GM19468 (cell line): ENCODE measurements at regions not wholly inside any gene's neighbourhood (a gene's known extent, or its start where the extent isn't known, plus 50 kb on each side); places are given as distances from the start of the nearest gene placed in this dataset.
"Not testable (repeated sequence)": the region's sequence is repeated elsewhere in the genome, so short reads cannot be mapped to it uniquely, and the experiment has no call there.

Source experiments
- ATAC-seq: cut with Tn5 transposase; IDR thresholded peaks from one replicate; pipeline ENCODE4 v1.9.1; 2021; ENCODE audit warnings: mild to moderate bottlenecking, moderate library complexity, moderate number of reproducible peaks; ENCODE audit not compliant: unreplicated experiment; ENCODE audit errors: extremely low read depth

DNA sequence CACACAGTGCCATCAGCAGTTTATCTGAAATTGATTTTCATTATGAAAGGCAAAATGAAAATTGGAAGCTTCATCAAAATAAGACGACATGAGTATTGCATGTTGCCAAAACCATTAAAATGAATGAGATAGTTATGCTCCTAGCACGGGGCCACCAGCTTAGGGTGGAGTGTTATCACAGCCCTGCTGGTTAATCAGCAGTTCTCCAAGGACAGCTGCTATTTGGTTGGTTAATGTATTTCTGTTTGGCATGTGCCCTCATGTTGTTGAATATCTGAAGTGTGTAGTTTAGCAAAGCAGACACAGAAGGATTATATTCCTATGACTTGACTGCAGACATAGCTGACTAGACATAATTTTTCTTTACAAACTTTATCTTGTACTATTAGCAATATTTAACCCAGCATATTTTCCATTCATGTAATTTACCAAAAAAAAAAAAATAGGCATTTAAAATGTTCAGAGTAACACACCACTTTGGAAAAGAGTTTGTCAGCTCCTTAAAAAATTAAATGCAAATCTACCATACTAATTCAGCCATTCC is 98.6 kb upstream of the PIK3R1 start:
- ATAC-seq, result no peak

DNA sequence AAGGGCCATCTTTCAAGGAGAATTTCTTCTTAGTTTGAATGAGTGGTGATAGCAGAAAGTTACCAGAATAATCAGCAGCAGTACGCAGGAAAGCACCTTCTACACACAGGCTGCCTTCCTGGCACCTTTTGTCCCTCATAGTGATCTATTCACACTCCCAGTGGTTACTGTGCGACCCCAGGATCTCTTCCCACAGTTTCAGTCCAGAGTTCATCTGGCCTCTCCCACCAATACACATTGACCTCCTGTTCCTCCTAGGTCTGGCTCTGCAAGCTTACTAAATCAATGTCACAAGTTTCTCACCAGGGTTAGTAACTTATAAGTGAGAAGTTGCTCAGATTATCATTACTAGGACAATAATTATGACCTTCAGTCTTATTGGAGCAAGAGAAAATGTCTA is 99.1 kb upstream of the PIK3R1 start:
- ATAC-seq, result no peak

DNA sequence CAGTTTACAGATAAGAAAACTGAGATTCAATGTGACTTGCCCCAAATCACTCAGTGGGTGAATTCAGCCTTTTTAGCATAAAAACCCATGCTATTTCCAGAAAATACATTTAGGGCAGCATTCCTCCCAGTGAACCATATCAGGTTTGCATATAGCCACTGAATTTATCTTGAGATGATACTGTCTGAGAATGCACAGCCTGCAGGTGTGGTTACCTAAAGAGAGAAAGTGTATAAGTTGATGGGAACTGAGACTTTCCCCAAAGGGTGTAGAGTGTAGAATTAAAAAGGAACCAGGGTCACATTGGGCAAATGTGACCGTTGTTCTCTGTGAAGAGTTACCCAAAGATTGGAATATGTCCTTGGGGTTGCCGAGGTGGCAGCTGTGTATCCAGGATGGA is 100.0 kb upstream of the PIK3R1 start:
- ATAC-seq, result no peak

DNA sequence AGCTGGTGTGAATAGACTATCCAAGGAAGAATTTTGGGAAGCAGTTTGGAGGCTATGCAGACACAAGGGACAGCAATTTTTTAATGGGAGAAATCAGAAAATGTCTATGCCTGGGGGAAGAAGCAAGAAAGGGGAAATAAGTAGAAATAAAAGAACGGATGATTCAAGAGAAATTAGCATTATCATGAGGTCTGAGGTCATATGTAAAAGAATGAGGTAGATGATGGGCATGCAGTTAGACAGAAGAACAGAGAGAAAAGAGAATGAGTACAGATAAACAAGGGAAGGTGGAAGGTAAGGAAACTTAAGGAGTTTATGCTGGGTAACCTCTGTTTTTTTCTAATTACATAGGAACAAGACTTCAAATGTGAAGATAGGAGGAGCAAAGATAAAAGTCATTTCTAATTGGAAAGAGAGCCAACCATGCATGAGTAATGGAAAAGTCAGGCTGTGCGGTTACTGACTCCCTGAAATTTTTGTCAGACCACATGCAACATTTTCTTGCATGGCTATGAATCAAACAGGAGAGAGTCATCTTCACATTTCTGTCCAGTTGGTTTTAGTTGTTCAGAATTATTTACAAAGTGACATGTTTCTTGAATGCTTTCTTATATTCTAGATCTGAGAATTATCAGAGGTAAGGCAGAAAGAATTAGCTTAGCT is 101.0 kb upstream of the PIK3R1 start:
- no peak for ATAC-seq

DNA sequence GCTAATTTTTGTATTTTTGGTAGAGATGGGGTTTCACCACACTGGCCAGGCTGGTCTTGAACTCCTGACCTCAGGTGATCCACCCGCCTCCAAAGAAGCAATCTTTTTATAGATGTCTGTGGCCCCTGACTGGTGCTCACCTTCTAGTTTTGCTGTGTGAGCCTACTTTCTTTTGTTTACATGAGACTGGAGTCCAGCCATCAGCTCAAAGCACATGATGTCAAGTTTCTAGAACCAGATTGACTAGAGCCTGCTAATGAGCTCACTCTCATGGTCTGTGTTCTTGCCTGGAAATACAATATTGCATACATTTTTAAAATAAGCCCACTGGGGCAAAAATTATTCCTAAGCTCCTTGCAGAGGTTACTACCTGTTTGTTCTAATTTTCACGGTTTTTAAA is 102.9 kb upstream of the PIK3R1 start:
- no peak for ATAC-seq

DNA sequence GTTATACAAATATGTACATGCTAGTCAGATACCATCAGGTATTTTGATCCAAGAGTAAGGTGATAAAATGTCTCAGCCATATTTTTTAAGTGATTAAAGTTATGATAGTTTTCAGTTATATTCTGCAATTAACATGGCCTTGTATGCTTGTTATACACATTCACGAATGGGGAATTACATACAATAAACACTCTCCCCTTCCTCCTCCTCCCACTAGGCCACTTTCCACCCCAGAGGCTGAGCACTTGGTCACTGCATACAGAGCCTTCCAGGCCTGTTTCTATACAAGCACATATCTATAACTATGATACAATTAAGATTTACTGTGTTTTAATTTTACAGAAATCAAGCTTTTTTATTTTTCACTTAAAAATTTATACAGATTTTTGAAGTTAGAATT is 104.7 kb upstream of the PIK3R1 start:
- no peak for ATAC-seq

DNA sequence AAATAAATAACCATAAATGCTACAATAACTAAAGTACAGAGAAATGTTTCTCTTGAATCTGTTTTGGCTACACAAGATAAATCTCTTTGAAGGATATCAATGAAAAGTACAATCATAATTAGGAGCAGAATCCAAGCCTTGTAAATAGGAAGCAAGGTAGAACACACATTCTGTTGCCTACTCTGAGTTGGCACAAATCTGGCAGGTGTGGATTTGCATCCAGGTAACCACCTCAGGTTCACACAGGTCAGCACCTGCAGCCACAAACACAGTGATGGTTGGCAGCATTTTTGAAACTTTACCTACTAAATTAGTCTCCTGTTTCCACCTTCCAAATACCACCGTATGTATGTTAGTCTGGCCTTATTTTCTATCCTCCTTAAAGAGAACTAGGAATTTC is 105.3 kb upstream of the PIK3R1 start:
- ATAC-seq, result no peak

DNA sequence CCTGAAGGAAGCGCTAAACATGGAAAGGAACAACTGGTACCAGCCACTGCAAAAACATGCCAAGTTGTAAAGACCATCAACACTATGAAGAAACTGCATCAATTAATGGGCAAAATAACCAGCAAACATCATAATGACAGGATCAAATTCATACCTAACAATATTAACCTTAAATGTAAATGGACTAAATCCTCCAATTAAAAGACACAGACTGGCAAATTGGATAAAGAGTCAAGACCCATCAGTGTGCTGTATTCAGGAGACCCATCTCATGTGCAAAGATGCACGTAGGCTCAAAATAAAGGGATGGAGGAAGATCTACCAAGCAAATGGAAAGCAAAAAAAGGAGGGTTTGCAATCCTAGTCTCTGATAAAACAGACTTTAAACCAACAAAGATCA is 111.3 kb upstream of the PIK3R1 start:
- ATAC-seq, result not testable (repeated sequence)

DNA sequence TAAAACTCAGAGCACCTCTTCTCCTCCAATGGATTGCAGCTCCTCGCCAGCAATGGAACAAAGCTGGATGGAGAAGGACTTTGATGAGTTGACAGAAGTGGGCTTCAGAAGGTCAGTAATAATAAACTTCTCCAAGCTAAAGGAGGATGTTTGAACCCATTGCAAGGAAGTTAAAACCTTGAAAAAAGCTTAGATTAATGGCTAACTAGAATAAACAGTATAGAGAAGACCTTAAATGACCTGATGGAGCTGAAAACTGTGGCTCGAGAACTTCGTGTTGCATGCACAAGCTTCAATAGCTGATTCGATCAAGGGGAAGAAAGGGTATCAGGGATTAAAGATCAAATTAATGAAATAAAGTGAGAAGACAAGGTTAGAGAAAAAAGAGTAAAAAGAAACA is 112.3 kb upstream of the PIK3R1 start:
- ATAC-seq, result not testable (repeated sequence)

DNA sequence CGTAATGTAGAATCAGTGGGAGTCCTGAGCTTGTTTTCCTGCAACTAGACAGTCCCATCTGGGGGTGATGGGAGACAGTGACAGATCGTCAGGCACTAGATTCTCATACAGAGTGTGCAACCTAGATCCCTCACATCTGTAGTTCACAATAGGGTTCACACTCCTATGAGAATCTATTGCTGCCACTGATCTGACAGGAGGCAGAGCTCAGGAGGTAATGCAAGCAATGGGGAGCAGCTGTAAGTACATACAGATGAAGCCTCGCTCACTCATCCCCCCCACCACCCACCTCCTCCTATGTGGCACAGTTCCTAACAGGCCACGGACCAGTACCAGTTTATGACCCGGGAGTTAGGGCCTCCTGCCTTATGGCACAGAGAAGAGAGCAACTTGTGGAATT is 116.2 kb upstream of the PIK3R1 start:
- no peak for ATAC-seq

DNA sequence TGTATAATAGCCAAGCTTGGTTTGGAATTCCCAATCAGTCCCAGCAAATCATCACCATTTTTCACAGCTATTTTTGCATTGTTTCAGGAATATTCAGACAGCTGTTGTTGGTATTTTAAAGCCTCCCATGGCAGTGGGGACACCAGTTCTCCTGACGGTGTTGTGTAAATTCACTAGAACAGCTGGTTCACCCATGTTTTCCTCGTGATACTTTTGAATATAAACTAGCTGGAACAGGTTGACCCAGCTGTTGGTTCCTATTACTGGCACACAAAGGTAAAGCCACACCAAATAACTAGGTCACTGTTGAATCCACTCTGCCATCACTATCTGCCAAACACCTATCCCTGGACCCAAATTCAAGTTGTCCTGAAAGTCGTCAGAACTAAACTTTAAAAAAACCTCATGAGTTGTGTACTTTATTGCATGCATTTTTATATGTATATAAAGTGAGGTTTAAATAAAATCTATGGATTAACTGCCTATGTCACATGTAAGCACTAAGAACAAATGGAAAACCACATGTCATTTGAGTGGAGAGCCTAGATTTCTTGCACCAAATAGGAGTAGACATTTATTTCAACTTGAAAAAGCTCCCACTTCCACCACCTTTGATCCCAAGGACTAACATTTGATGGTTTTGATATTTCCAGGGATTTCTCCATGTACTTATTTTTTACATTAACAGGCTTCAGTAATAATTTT is 121.9 kb upstream of the PIK3R1 start:
- ATAC-seq, result no peak

DNA sequence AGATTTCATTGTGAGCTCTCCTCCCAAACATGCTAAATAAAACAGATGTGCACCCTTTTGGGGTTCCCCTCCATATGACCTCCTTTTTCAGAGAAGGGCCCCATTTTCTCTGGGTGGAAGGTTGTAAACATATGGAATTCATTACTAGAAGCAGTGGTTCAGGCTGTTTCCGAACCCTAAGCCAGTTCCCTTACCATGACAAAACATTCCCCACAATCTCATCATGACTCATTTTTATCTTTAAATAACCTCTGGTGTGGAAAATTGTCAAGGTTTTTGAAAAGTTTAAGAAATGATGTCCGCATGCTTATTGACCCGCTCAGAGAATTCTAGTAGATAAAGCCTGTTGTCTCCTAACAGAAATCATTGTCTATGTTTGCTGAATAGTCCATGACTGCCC is 127.3 kb upstream of the PIK3R1 start:
- ATAC-seq, result no peak

DNA sequence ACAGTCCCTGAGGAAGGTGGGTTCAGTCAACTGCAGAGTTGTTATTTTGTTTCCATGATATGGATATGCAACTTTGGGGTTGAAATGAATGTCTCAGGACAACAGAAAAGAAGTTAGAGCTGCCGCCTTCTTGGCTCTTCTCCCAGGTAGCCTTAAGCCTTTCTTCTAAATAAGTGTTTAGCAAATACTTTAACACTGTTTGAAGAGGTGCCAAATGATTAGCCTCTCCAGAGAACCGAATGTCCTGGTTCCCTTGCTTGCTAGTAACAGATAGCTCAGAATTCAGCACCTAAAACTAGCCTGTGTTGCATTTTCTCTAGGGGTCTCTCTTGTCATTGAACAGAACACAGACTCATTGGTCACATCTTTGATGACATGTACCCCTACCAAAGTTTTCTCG is 127.7 kb upstream of the PIK3R1 start:
- no peak for ATAC-seq

DNA sequence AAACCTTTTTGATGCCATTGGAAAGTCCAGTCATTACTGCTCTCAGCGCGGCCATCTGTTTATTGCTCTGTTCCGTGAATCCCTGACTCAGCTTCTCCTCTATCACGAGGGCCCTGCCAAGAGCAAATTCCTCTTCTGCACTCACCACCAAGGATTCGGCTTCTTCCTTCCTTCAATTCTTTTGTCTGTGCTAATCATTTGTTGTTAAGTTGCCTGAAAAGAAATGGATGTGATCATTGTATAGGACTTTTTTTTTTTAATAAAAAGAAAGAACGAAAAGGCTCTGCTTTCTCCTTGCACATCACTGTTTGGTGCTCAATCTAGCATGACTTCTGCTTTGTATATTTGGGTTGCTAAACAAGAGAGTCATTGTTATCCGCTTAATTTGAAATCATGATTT is 128.7 kb upstream of the PIK3R1 start:
- no peak for ATAC-seq

DNA sequence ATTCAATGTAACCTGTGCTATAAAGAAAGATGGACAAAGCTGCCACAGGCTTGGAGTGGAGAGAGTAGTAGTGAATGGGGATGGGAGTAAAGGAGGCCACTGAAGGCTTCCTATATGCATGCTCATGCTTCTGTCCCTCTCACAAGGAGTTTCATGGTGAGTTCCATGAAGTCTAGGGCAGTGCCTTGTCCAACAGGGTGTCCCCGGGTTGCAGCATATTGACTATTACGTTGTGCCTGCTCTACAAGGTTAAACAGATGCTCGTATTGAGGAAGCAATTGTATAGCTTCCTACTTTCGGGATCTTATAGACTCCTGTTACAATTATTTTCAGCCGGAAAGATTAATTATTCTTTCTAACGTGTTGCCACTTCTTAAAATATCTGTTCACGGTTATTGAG is 129.1 kb upstream of the PIK3R1 start:
- no peak for ATAC-seq

DNA sequence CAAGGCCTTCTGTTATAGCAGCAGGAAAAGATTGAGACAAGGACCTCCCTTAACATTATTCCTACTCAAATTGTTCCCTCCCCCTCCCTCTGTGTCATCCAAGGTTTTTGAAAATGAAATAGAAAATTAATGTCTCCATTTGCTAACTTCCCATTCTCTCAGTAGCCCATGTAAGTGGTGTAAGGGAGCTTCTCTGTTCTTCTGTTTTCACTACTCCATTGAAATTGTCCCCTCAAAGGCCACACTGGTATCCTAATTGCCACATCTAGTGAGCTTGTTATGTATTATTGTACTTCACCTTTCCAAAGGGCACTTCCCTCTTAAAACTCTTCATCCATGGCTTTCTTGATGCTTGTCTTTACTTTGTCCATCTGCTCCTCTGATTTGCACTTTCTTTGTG is 131.2 kb upstream of the PIK3R1 start:
- ATAC-seq, result no peak

DNA sequence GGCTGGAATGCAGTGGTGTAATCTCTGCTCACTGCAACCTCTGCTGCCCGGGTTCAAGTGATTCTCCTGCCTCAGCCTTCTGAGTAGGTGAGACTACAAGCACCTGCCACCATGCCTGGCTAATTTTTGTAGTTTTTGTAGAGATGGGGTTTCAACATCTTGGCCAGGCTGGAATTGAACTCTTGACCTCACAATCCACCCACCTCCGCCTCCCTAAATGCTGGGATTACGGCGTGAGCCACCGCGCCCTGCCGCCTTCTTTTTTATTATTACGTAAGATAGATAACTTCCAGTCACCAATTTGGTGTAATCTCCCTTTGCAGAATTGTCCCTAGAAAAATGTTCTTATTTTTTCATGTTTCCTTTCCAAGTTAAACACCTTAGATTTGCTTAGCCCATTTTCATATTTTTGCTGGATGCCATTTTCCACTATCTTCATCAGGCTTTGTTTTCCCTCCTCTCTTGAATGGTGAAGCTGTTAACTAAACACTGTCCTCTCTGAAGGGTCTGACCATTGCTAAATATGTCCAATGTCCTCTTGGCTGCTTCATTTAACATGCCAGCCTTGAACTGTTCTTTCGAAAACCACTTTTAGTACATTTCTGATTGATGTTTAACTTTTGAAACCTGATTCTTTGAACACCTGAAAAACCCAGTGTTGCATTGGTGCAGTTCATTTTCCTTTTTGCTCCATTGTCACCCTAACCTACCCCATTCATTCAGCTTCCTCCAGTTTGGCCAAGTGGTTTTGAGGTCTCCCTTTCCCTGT is 135.1 kb upstream of the PIK3R1 start:
- no peak for ATAC-seq

DNA sequence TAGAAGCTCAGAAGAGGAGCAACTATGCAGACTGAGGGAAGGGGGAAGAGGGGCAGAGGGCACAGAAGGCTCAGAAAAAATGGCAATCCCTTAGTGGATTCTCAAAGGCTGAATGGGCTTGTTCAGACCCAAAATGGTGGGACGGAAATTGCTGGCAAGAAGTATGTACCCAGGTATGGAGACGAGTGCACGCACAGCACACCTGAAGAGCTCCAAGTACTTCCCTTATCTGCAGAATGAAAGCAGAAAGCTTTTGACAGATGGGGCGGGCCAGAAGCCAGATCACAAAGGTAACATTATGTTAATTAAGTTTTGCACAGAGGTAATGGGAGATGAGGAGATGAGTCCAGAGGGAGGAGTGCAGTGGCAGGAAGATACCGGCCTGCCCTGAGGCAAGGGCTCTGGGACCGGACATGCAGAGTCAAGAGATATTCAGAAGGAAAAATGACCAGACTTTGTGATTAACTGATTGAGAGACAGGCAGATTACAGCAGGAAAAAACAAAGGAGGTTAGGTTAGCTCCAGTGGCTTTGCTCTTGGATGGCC is 138.1 kb upstream of the PIK3R1 start:
- no peak for ATAC-seq

DNA sequence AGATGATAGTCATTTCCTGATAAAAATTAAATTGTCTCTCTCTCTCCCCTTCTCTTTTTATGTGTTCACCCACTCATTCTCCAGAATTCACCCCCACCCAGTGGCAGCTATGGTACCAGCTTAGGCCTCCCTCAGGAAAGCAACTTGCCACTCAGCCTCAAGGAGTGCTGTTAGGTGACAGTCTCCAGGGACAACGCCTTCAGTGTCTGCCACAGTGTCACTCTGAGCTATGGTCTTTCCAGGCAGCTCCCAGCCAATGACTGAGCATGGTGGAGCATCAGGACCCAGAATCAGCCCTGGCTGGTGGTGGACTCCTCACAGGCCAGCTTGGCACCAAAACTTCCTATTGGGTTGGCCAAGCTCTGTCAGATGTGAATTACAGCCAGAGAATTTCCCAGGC is 140.9 kb upstream of the PIK3R1 start:
- ATAC-seq, result no peak

DNA sequence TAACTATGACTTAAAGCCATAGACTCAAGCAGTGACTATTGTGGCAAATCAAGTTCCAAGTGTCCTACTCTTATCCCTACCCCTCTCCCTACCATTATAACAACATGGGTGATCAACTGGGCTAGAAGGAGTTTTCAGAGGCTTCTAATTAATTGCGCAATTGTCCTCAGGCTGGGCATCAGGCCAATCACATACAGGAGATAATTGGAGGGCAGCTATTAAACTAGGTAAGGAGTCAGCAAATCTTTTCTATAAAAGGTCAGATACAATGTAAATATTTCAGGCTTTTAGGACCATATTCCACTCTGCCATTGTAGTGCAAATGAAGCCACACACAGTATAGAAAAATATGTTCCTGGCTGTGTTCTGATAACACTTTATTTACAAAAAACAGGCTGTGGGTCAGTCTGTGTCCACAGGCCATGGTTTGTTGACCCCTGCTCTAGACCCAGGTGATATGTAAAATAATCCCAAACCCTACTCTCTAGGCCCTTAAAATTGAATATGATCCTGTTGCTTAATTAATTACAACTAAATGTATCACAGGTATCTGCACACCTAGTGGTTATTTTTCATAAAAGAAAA is 141.4 kb upstream of the PIK3R1 start:
- no peak for ATAC-seq

DNA sequence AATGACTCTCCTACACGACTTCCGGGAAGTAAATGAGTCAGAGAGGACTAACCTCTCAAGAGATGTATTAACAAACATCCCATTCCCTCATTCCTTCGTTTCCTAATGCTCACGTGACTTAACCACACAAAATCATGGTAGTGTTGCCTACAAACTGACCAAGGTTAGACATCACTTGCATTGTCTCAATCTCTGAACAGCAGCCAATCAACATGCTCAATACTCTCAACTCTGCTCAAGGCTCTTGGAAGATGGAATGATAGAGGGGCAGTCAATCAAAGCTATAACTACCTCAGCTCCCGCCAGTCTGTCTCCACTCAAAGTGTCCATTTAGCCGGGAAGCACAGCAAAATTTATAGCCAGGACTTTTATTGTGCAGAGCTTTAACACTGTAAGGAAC is 143.8 kb upstream of the PIK3R1 start:
- no peak for ATAC-seq
